ENCODE measurements at regions not wholly inside any gene's neighbourhood (a gene's known extent, or its start where the extent isn't known, plus 50 kb on each side); places are given as distances from the start of the nearest gene placed in this dataset.
A peak's percentile ranks its signal among the peaks of the same experiment; 100 is the strongest.

- DNase-seq = no peak
Observed at GRCh38 chr15:66848686-66849392, 146.8 kb downstream of the SMAD6 start.

DNA sequence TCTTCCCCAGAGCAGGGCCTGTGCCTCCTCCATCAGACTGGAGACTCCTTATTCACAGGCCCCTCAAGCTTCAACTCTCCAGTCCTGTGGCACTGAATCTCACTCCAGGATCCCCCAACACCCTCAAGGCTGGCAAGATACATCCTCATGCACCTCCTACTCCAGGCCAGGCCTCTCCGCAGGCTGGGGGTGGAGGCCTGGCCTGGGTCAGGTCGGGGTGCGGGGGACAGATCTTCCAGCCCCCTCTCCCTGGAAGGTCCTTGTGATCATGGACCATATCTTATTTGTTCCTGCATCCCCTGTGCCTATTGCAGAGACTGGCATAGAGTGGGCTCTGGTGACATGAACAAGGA, 147.3 kb downstream of the SMAD6 start:
- no peak for DNase-seq

DNA sequence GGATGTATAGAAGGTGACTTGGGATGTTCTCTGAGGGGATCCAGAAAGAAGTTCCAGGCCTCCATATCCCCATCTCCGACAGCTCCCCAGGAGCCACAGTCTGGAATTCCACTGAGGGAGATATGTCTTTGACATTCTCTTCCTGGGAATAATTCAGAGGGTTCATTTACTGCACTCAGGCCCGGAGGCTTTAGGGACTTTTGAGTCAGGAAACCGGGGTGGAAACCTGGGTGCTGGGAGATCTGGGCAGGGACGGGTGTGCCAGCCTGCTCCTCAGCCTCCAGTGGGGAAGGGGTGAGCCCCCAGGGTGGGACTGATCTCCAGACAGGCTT, 147.7 kb downstream of the SMAD6 start:
- DNase-seq = no peak

DNA sequence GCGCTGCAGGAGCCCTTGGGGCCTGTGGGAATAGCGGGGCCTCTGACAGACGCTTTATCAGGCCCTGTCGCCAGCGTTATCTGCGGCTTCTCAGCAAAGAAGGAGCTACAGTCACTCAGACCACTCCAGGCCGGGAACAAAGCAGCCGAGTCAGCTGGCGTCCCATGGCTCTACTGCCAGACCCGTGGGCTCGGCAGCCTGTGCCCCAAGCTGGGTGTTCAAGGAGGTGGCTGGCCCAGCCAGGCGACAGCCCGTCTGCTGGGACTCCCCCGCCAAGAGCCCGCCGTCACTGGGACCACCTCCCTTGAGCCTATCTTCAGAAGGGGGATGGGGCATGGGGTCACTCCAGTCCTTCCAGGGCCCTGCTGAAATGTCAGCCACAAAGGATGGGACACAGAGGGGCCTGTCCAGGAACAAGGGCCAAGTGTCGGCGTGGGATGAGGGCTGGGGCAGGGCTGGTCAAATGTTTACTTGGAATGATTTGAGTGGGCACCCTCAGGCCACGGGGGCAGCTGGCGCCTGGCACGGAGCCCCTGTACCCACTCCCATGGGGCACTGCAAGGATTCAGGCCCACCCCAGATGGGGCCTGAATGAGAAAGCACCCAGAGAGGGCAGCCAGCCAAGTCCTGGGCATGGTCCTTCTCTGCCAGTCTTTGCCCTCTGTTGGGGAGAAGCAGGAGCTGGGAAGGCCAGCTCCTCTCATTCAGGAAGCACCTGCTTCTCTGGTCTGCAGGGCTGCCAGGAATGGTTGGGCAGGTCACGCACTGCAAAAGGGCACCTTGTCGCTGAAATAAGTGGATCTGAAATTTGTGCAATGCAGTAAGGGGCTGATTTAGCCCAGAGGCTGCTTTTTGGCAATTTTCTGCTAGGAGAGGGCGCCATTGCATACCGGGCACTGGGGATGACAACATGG, 148.3 kb downstream of the SMAD6 start:
- no peak for DNase-seq

- no peak for DNase-seq
Observed at GRCh38 chr15:66850996-66851310, 148.9 kb downstream of the SMAD6 start.

GRCh38 chr15:66851311-66852063, 149.5 kb downstream of the SMAD6 start:
- peak; percentile 54 to 67 for DNase-seq

GRCh38 chr15:66852064-66852905, 150.2 kb downstream of the SMAD6 start:
- DNase-seq = no peak

DNA sequence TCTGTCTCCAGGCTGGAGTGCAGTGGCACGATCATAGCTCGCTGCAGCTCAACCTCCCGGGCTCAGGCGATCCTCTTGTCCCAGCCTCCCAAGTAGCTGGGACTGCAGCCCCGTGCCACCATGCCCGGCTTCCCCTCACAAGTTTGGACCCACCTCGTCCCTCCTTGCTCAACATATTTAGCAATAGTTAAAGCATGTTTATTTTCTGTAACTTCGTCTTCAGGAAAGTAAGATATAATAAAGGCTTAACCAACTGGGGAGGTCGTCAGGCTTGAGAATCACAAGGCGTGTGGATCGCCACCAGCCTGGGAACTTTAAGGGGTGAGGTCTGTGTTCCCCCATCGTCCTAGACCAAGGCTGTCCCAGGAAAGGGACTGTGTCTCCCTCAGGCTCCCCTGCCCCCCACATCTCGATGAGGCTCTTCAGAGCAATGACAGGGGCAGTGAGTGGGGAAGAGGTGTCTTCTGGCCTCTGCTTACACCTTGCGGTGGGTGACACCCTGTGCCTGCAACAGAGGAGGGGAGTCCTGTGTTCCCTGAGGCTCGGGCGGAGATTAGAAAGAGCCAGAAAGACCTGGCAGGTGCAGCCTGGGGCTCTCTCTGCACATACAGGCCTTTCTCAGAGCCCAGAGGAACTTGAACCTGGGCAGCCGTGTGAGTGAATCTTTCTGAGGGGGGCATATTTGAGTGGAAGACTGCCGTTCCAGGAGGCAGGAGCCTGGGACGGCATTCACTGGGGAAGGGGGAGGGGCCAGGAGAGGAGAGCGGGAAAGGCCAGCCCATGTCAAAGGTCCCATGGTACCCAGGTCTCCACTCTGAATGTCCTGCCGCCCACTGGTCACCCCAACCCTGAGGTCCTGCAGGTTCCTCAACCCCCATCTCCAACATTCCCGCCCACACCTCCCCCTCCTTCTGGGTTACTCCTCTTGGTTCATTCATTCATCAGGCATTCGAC, 152.3 kb downstream of the SMAD6 start:
- no peak for DNase-seq

DNA sequence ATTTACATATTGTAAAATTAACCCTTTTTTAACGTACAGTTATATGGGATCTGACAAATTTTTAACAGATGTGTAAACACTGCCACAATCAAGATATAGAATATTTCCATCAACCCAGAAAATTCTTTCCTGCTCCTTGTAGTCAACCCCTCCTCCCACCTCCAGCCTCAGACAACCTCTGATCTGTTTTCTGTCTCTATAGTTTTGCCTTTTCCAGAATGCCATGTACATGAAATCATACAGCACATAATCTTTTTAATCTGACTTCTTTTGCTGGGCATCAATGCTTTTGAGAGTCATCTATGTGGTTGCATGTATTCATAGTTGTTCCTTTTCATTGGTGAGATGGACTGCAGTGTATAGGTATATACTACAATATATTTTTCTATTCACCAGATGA, 153.0 kb downstream of the SMAD6 start:
- no peak for DNase-seq

GRCh38 chr15:66857694-66858093, 155.7 kb downstream of the SMAD6 start:
- no peak for DNase-seq

GRCh38 chr15:66858423-66859207, 156.6 kb downstream of the SMAD6 start:
- no peak for DNase-seq

- DNase-seq = no peak
Observed at GRCh38 chr15:66859688-66860253, 157.7 kb downstream of the SMAD6 start.

GRCh38 chr15:66860844-66861243, 158.8 kb downstream of the SMAD6 start:
- DNase-seq = no peak

- no peak for DNase-seq
Observed at GRCh38 chr15:66862111-66862939, 160.3 kb downstream of the SMAD6 start.

- peak in 1 of 2 experiments; percentile 21 for DNase-seq
Observed at GRCh38 chr15:66862940-66863335, 160.9 kb downstream of the SMAD6 start.

- no peak for DNase-seq
Observed at GRCh38 chr15:66863390-66864085, 161.5 kb downstream of the SMAD6 start.

GRCh38 chr15:66864086-66864830, 162.2 kb downstream of the SMAD6 start:
- no peak for DNase-seq

DNA sequence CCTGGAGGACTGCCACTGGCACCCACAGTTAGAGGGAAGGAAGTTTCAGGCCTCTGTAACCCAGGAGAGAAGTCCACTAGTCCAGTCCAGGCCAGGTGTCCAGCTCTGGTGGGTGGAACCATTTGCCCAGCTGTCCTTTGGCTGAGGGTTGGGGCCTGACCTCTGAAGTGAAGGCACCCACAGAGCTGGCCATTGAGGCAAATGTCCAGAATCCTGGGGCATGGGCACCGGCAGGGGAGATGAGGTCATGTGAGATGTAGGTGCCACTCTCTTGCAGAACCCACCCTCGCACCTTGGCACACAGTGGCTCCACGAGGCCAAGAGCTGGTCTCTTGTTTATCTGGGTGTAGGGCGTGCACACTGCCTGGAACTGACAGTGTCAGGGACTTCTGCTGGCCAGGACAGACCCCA, 162.8 kb downstream of the SMAD6 start:
- no peak for DNase-seq
